ENCODE measurements at regions not wholly inside any gene's neighbourhood (a gene's known extent, or its start where the extent isn't known, plus 50 kb on each side); places are given as distances from the start of the nearest gene placed in this dataset.

DNA sequence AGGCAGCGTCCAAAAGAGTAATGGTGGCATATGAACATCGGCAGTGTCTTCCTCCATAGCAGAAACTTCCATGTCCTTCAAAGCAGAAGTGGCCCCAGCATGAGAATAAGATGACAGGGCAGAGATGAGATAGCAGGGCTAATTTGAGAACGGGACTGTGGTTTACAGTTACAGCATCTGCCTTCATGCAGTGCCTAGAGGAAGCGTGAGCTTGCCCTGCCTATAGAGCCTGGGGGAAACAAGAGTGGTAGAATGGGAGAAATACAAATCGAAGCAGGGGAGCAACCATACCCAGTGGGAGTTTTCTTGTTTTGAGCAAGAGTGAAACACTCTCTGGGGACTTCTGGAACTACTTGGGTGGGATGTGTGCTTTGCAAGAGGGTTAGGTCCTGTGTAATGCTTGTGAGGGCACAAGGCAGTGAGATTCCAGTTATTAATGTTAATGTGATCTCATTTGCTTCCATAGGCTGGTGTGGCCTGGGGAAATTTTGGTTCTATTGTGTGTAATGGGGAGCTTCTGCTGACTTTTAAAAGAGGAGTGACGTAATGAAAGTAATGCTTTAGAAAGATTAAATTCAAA is 616.9 kb downstream of the ZIC1 start:
- POLR2A ChIA-PET = no interaction called here
- H3K27ac Mint-ChIP-seq = no peak overlapping the region

GRCh38 chr3:148030975-148031374 is 621.8 kb downstream of the ZIC1 start:
- POLR2A ChIA-PET = no interaction called here

More for the DNA sequence above, 616.9 kb downstream of the ZIC1 start:
- Mint-ChIP-seq H3K36me3 (ENCODE audit: low read depth) (no peaks in the 10 kb centered on the region), H3K27me3 (no peaks in the 10 kb centered on the region), H3K9me3 (peaks cover 11% of the 10 kb centered on the region), H3K4me1 (no peaks in the 10 kb centered on the region), H3K4me3 (no peak overlapping the region)
- no peak for DNase-seq
- CTCF ChIA-PET = no interaction called here

GRCh38 chr3:148034353-148034752 is 625.2 kb downstream of the ZIC1 start:
- Mint-ChIP-seq H3K4me3 (no peak overlapping the region), H3K27ac (no peak overlapping the region), H3K4me1 (no peaks in the 10 kb centered on the region), H3K27me3 (no peaks in the 10 kb centered on the region), H3K9me3 (peaks cover 7% of the 10 kb centered on the region), H3K36me3 (ENCODE audit: low read depth) (no peaks in the 10 kb centered on the region)
- ChIA-PET POLR2A (no interaction called here), CTCF (no interaction called here)
- no peak for DNase-seq

More at GRCh38 chr3:148030975-148031374, 621.8 kb downstream of the ZIC1 start:
- H3K27me3 Mint-ChIP-seq = no peaks in the 10 kb centered on the region
- H3K36me3 Mint-ChIP-seq (ENCODE audit: low read depth) = no peaks in the 10 kb centered on the region
- H3K4me1 Mint-ChIP-seq = no peaks in the 10 kb centered on the region
- peaks cover 5% of the 10 kb centered on the region for H3K9me3 Mint-ChIP-seq
- CTCF ChIA-PET = no interaction called here
- no peak overlapping the region for H3K27ac Mint-ChIP-seq
- DNase-seq = no peak
- no peak overlapping the region for H3K4me3 Mint-ChIP-seq

DNA sequence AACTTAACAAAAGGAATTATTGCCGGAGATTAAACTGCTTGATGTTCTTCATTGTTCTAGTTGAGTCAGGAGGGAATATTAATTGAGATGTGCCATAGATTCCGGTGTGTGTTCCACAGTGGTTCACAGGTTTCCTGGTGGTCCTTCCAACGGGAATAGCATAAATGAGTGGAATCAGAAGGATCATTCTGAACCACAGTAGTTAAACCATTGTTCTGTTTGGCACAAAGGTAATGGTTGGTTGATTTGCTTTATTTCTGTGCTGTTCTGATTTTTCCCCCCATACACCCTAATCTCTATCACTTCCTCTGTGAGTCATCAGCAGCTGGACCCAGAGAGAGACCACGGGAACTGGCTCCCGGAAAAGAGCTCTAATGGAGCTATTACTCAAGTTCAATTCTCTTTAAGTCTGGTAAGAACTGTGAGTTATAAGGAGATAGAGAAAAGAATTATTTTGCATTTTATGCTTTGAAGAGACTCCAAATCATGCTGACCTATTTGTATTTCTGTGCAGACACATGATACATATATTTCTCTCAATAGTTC is 627.2 kb downstream of the ZIC1 start:
- no peak overlapping the region for H3K4me3 Mint-ChIP-seq
- H3K36me3 Mint-ChIP-seq (ENCODE audit: low read depth) = no peaks in the 10 kb centered on the region
- POLR2A ChIA-PET = no interaction called here
- H3K4me1 Mint-ChIP-seq = no peaks in the 10 kb centered on the region
- H3K27me3 Mint-ChIP-seq = no peaks in the 10 kb centered on the region
- no peak for DNase-seq
- CTCF ChIA-PET = no interaction called here
- H3K27ac Mint-ChIP-seq = no peak overlapping the region
- peaks cover 5% of the 10 kb centered on the region for H3K9me3 Mint-ChIP-seq

DNA sequence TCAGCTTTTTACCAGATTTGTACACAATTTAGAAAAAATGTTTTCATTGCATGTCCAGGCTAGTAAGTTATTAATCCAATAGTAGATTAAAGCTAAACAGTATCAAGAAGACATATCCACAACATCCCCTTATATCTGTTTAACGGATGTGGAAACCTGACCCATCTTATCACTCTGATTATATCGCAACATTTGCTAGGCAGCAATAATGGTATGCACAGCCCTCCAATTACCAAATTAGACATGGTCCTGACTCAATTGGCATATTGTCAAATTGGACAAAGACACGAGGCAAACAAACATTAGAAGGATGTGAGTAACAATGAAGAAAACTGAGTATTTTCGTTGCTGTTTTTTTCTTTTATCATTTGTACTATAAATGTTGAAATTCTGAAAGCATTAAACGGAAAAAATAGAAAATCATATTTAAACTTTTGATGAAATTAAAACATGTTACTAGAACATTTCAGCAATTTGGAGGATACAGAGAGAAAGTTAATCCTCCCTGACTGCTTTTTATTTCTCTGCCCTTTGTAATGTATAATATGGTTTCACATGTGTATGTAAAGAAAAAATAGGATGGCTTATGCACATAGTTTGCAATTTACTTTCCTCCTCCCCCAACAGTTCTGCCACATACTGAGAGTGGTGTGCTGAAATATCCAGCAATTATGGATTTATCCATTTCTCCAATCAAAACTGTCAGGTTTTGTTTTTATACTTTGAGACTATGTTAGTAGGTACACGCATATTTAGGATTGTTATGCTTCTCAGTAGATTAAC is 633.7 kb downstream of the ZIC1 start:
- H3K9me3 Mint-ChIP-seq = no peaks in the 10 kb centered on the region
- H3K36me3 Mint-ChIP-seq (ENCODE audit: low read depth) = no peaks in the 10 kb centered on the region
- no peaks in the 10 kb centered on the region for H3K4me1 Mint-ChIP-seq
- POLR2A ChIA-PET = no interaction called here
- CTCF ChIA-PET = no interaction called here
- no peak overlapping the region for H3K4me3 Mint-ChIP-seq
- DNase-seq = no peak
- no peaks in the 10 kb centered on the region for H3K27me3 Mint-ChIP-seq
- H3K27ac Mint-ChIP-seq = no peak overlapping the region

- no peaks in the 10 kb centered on the region for H3K4me1 Mint-ChIP-seq
- POLR2A ChIA-PET = no interaction called here
- H3K36me3 Mint-ChIP-seq (ENCODE audit: low read depth) = no peaks in the 10 kb centered on the region
These were observed 635.0 kb downstream of the ZIC1 start for GRCh38 chr3:148044151-148044550.

DNA sequence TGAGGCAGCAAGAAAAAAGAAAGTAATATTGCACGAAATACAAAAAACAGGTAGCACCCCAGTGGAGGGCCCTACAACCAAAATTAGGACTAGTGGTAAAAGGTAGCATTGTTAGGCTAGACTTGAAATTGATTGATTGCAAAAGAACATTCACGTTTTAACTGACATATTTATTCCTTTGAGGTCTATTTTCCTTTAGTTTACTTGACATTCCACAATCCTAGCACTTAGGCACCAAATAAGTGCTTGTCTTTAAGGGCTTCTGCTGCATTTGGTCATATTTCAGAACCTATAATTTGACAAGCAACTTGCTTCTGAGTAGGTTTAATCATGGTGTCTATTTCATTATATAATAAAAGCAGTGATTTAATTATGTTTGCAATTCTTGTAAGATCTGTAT is 642.7 kb upstream of the AGTR1 start:
- H3K4me3 Mint-ChIP-seq = no peak overlapping the region
- CTCF ChIA-PET = interaction anchor here (1.0 kb wide), 1 partner anchor 19 kb away, joined by 3 read pairs; no protein-coding TSS in a partner anchor
- no peaks in the 10 kb centered on the region for H3K36me3 Mint-ChIP-seq (ENCODE audit: low read depth)
- POLR2A ChIA-PET = no interaction called here
- no peak for DNase-seq
- no peak overlapping the region for H3K27ac Mint-ChIP-seq
- H3K4me1 Mint-ChIP-seq = no peaks in the 10 kb centered on the region
- H3K27me3 Mint-ChIP-seq = no peaks in the 10 kb centered on the region
- peaks cover 4% of the 10 kb centered on the region for H3K9me3 Mint-ChIP-seq

More at GRCh38 chr3:148044151-148044550, 635.0 kb downstream of the ZIC1 start:
- CTCF ChIA-PET = no interaction called here
- no peak overlapping the region for H3K4me3 Mint-ChIP-seq
- H3K27ac Mint-ChIP-seq = no peak overlapping the region
- peaks cover 2% of the 10 kb centered on the region for H3K9me3 Mint-ChIP-seq
- DNase-seq = no peak
- H3K27me3 Mint-ChIP-seq = no peaks in the 10 kb centered on the region

DNA sequence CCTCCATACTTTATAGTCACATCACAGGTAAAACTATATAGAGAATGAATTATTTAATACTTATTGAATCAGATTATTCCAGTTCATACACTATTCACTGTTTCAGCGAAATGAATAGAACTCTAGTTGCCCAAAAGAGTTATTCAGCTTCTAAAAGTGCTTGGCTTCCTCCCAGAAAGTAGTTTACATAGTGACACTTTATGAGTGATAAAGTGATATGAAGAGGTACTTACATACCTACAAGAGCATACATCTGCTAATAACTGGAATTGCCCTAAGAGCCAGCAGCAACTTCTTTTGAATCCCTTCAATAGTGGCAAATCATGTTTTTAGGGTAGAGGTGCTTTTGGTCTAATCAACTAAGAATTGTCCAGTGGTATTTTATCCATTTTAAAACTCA is 635.1 kb upstream of the AGTR1 start:
- Mint-ChIP-seq H3K27me3 (no peaks in the 10 kb centered on the region), H3K9me3 (peaks cover 3% of the 10 kb centered on the region), H3K27ac (no peak overlapping the region), H3K4me1 (no peaks in the 10 kb centered on the region), H3K4me3 (no peak overlapping the region), H3K36me3 (ENCODE audit: low read depth) (no peaks in the 10 kb centered on the region)
- ChIA-PET POLR2A (no interaction called here), CTCF (no interaction called here)
- no peak for DNase-seq

DNA sequence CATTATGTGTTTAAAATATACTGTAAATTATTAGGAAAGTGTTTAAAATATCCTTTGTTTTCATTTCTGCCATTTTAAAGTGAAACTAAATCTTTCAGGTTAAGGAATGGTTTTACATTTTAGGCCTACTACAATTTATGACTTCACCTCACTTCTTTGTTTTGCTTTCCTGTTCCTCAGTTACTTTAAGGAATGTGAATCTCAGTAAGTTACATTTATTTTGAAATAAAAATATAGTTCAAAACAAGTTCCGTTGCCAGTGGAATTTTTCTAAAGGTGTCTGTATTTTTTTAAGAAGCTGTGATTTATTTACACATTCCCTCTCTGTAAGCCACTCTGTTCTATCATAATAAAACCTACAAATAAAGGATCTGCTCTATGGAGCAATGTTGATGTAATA is 630.9 kb upstream of the AGTR1 start:
- Mint-ChIP-seq H3K36me3 (ENCODE audit: low read depth) (no peaks in the 10 kb centered on the region), H3K9me3 (peaks cover 3% of the 10 kb centered on the region), H3K27ac (no peak overlapping the region), H3K27me3 (no peaks in the 10 kb centered on the region), H3K4me1 (no peaks in the 10 kb centered on the region), H3K4me3 (no peak overlapping the region)
- CTCF ChIA-PET = no interaction called here
- POLR2A ChIA-PET = no interaction called here
- no peak for DNase-seq

DNA sequence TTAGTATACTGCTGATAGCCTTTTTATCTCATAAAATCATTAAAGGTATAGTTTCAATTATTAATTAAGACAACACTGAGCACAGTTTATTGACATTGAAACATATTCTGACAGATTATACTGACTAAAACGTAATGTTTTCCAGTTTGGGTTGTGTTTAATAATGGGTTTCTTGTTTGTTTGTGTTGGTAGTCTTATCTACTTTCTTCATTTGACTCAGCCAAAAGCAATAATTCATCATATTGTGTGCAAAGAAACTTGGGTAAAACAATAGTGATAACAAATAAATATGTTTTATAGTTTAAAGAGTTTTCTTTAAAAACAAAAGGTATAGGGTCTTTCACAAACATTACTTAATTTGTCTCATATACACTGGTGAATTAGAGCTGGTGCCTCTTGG is 629.2 kb upstream of the AGTR1 start:
- Mint-ChIP-seq H3K27ac (no peak overlapping the region), H3K9me3 (peaks cover 3% of the 10 kb centered on the region), H3K4me1 (no peaks in the 10 kb centered on the region), H3K27me3 (no peaks in the 10 kb centered on the region), H3K36me3 (ENCODE audit: low read depth) (no peaks in the 10 kb centered on the region), H3K4me3 (no peak overlapping the region)
- ChIA-PET POLR2A (no interaction called here), CTCF (no interaction called here)
- DNase-seq = no peak

DNA sequence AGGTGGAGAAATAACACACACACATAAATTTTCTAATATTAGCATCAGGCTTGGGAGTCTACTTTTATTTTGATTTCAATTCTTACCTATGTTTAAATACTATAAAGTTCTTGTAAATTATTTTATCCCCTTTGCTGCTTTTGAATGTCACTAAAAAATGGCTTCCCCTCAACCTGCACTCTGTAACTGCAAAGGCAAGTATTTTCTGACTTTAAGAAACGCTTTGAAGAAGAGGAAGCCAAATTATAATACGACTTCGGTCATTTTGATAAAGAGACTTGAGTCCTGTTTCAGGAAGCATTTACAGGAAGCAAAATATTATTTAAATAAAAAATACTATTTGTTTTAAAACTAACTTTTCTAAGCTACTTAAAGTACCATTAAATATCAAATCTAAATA is 627.7 kb upstream of the AGTR1 start:
- no peak overlapping the region for H3K27ac Mint-ChIP-seq
- CTCF ChIA-PET = no interaction called here
- no peaks in the 10 kb centered on the region for H3K4me1 Mint-ChIP-seq

GRCh38 chr3:148073721-148074456 is 623.8 kb upstream of the AGTR1 start:
- Mint-ChIP-seq H3K9me3 (no peaks in the 10 kb centered on the region), H3K27ac (no peak overlapping the region), H3K27me3 (no peaks in the 10 kb centered on the region), H3K4me3 (no peak overlapping the region), H3K4me1 (no peaks in the 10 kb centered on the region), H3K36me3 (ENCODE audit: low read depth) (no peaks in the 10 kb centered on the region)
- POLR2A ChIA-PET = no interaction called here
- CTCF ChIA-PET = interaction anchor here (0.8 kb wide), 1 partner anchor 19 kb away, joined by 3 read pairs; no protein-coding TSS in a partner anchor
- no peak for DNase-seq

More for the DNA sequence above, 627.7 kb upstream of the AGTR1 start:
- H3K9me3 Mint-ChIP-seq = no peaks in the 10 kb centered on the region
- no peak for DNase-seq
- no peaks in the 10 kb centered on the region for H3K27me3 Mint-ChIP-seq
- H3K36me3 Mint-ChIP-seq (ENCODE audit: low read depth) = no peaks in the 10 kb centered on the region
- no peak overlapping the region for H3K4me3 Mint-ChIP-seq
- POLR2A ChIA-PET = no interaction called here

- Mint-ChIP-seq H3K4me3 (no peak overlapping the region), H3K36me3 (ENCODE audit: low read depth) (no peaks in the 10 kb centered on the region), H3K27ac (no peak overlapping the region), H3K9me3 (no peaks in the 10 kb centered on the region), H3K4me1 (no peaks in the 10 kb centered on the region), H3K27me3 (no peaks in the 10 kb centered on the region)
- ChIA-PET CTCF (no interaction called here), POLR2A (no interaction called here)
- no peak for DNase-seq
These were observed 622.8 kb upstream of the AGTR1 start for GRCh38 chr3:148074946-148075345.

All from activated CD4-positive, alpha-beta memory T cell treated with anti-CD3 and anti-CD28 coated beads, Interleukin-2, amount 10 ng/mL, durations not matched to agents 7 days and 5 days (primary cell).